DMS114 treated with DMSO at 0.1 percent for 48 hours (cell line): ENCODE measurements at regions not wholly inside any gene's neighbourhood (a gene's known extent, or its start where the extent isn't known, plus 50 kb on each side); places are given as distances from the start of the nearest gene placed in this dataset.
"Not testable (repeated sequence)": the region's sequence is repeated elsewhere in the genome, so short reads cannot be mapped to it uniquely, and the experiment has no call there.

ENCODE experiments used
- DNase-seq: peaks from one replicate; lab custom pipeline; 2025; ENCODE audit not compliant: unreplicated experiment; lab: John Stamatoyannopoulos, UW

DNA sequence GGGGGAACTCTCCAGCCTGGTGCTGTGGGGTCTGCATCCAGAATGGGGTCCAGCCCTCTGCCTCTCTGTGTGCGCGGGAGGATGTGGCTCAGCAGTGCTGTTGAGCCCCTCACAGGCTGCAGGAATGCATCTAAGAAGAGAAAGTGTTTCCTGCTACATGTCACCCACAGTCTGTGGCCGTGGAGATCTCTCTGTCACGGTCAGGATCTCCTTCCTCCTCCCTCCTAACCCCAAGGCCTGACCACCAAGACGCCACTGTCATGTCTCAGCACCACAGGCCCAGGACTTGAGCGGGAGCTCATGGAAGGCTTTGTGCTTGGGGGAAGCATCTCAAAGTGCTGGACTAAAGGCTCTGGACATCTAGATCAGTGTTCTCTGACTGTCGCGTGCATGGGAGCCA lies 90.1 kb downstream of the SREK1 start:
- DNase-seq: no peak

DNA sequence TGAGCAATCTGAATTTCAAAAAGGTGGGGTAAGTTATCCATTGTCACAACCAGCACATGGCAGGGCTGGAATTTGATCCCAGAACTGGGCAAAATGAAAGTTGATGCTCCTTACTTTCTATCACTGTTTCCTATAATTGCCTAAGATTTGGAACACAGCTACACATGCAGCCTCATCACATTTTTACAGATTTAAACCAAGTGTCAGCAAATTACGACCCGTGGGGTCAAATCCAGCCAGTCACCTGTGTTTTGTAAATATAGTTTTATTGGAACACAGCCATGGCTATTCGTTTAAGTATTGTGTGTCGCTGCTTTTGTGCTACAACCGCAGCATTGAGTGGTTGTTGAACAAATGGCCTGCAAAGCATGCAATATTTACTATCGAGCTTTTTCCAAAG lies 94.3 kb downstream of the SREK1 start:
- DNase-seq: no peak

- peak; percentile 5 for DNase-seq
Measured at GRCh38 chr5:66239034-66239433, 94.9 kb downstream of the SREK1 start.

DNA sequence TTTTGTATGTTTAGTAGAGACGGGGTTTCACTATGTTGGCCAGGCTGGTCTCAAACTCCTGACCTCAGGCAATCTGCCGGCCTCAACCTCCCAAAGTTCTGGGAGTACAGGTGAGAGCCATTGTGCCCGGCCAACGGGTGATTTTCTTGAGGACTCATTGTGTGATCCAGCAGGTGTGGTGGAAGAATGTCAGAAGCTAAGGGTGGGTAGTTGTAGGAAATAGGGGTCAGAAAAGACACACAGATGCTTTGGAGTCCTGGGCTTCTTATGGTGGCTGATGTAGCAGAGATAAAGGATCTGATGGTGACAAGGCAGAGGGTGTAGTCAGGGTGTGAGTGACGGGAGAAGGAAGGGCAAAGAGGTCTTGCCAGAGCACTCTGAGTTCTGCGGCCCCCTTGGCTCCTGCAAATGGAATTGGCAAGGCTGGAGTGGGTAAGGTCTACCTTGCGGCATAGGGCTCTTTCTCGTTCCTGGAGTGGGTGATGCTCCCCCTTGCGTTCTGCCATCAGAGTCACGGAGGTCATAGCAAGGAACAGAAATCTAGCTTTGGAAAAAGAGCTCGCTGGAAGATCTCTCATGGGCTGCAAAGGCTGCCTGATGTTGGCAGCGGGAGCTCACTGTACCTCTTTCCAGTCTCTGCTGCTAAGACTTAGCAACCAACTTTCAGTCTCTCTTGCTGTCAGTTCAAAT lies 97.2 kb downstream of the SREK1 start:
- no peak for DNase-seq

DNA sequence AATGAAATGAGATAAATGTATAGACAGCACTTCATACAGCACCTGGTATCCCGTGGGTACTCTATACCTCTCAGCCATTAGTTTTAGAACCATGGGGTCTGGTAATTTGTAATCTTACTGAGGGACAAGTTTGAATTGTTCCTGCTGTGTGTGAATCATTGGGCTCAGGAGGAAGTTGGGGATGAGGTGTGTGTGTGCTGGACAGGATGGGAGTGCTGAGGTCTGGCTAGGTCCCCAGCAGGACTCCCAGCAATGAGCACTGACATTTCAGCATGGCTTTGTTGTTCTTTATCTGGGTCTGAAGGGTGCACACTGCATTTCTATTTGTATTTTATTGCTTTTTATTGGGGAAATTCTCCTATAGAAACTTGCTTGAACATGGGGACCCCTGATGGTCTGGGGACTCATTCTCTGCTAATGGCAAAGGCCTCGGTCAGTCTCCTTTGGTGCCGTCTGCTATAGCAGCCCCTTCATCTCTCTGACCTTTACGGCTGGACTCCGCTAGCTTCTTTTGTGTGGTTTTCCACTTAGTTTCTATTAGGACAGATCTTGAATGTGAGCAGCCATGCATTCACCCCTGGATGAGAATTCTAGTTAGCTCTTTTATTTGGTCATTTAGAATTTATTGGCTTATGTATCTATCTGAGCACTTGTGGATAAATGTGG lies 98.1 kb downstream of the SREK1 start:
- no peak for DNase-seq

GRCh38 chr5:66246608-66247007 lies 102.5 kb downstream of the SREK1 start:
- DNase-seq: no peak

GRCh38 chr5:66247176-66247960 lies 103.3 kb downstream of the SREK1 start:
- DNase-seq: no peak

DNA sequence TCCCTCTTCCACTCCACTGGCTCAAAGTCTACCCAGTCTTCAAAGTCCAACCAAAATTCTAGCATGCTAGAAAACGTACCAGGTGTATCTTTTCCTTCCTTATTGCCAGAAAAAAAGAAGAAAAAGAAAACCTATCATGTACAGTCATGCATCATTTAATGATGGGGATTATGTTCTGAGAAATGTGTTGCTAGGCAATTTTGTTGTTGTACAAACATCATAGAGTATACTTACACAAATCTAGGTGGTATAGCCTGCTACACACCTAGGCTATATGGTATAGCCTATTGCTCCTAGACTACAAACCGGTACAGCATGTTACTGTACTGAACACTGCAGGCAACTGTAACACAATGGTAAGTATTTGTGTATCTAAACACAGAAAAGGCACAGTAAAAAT lies 104.8 kb downstream of the SREK1 start:
- DNase-seq: no peak

DNA sequence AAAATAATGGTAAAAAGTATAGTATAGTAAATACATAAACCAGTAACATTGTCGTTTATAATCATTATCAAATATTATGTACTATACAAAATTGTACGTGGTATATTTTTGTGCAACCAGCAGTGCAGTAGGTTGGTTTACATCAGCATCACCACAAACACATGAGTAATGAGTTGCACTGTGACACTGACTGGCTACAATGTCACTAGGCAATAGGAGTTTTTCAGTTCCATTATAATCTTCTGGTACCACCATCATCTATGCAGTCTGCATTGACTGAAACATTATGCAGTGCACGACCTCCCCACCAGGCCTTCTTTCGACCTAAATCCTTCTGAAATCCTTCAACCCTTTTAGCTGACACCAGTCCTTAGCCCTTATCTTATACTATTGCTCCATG lies 105.8 kb downstream of the SREK1 start:
- DNase-seq: no peak

DNA sequence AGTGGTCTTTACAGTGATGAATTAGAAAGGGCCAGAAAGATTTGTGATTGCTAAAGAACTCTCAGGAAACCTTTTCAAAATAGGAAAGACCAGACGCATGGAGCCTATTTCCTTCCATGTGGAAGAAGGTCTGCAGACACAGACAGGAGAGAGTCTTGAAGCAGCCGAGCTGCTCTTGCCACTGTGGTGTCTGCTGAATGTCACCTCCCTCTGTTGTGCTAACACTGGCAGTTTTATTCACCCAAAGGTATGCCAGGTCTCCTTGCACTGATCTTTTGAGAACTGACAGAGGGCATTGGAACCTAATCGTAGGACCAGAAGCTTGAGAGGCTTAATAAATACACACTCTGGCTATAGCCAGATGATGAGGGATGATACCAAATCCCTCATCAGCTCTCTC lies 108.7 kb downstream of the SREK1 start:
- no peak for DNase-seq

GRCh38 chr5:66255714-66256113 lies 111.6 kb downstream of the SREK1 start:
- no peak for DNase-seq

DNA sequence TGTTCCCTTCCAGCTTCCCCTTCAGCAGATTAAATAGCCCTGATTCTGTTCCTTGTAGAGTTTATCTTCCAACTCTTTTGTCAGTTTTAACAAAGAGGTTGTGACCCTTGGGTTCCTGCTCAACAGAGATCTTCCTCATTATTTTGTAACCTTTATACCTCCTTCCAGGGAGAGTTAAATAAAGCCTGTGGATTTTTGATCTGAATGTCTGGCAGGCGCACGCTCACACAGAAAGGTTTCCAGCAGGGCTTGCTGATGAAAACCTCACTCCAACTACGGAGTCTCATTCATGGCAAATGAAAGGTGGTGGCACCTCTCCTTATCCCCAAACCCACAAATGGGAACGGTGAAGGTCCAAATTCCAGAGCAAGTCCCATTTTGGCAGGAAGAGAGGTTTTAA lies 129.0 kb downstream of the SREK1 start:
- DNase-seq: no peak

DNA sequence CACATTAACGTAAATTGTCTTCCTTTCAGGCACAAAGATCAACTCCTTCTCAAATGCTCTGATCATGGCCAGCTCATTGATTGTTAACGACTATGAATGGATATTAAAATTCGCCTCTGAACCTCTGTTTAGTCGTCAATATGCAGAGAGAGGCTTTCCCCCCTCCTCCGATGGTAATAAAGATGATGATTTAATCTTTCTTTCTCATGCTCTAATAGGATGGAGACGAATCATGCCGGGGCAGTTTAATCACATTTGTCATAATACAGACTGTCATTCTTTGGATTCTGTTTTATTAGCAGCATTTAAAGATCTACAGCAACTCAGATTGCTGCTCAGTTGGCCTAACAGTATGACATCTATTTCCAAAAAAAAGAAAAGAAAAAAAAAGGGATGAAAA lies 132.9 kb downstream of the SREK1 start:
- no peak for DNase-seq

DNA sequence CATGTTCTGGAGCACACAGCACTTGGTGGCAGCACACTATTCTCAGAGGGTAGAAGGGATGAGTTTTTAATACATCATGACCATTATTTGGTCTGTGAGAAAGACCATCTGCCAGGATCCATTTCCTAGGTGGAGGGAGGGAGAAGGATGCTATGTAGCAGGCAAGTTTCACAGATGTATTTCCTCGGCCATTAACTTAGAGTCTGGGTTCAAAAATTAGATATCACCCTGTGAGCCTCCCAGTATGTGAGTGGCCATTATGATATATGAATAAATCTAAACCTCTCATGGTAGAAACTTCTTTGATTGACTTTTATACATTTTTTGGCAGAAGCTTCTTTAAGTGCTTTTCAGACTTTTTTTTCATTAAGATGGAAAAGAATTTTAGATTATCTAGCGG lies 133.9 kb downstream of the SREK1 start:
- no peak for DNase-seq

- no peak for DNase-seq
Measured at GRCh38 chr5:66281294-66281693, 137.2 kb downstream of the SREK1 start.

- DNase-seq: no peak
Measured at GRCh38 chr5:66284588-66285342, 140.7 kb downstream of the SREK1 start.

DNA sequence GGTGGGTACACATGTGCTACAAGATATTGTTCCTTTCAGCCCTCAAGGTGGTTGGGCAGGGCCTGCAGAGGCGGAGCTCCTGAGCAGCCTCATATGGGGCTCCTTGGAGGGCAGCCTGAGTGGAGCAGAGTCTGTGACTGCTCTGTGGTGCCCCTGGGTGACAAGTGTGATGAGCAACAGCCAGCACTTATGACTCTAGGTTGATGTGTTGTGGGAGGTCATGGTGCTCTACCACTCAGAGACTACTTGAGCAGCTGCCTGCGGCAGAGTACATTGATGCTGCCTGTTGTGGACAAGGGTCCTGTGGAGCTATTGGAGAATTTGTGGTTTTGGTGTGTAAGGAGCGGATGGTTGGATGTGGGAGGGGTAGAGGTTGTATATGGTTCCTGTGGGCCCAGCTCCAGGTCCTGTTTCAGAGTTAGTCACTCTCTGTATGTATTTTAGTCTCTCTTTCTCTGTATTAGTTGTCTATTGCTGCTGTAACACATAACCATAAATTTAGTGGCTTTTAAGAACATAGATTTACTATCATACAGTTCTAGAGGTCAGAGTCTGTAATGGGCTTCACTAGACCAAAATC lies 141.3 kb downstream of the SREK1 start:
- DNase-seq: no peak

- DNase-seq: no peak
Measured at GRCh38 chr5:66291771-66292170, 147.7 kb downstream of the SREK1 start.

- not testable (repeated sequence) for DNase-seq
Measured at GRCh38 chr5:66293851-66294250, 149.8 kb downstream of the SREK1 start.

DNA sequence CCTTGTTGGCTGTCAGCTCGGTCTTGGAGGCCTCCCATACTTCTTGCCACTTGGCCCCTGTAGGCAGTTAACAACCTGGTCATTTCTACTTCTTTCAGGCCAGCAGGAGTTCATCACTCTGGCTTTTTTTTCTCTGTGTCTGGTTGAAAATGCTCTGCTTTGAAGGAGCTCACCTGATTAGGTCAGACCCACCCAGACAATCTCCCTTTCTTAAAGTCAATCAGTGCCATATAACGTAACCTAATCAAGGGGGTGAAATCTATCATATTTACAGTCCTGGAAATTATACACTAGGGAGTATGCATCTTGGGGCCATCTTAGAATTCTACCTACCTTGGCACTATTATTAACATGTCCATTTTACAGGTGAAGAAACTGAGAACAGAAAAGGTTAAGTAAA lies 155.4 kb downstream of the SREK1 start:
- no peak for DNase-seq

- no peak for DNase-seq
Measured at GRCh38 chr5:66302344-66302743, 158.2 kb downstream of the SREK1 start.
